HG02943 (cell line): ENCODE measurements at regions not wholly inside any gene's neighbourhood (a gene's known extent, or its start where the extent isn't known, plus 50 kb on each side); places are given as distances from the start of the nearest gene placed in this dataset.
A peak's percentile ranks its signal among the peaks of the same experiment; 100 is the strongest.

ENCODE experiments used
- ATAC-seq: cut with Tn5 transposase; IDR thresholded peaks from one replicate; pipeline ENCODE4 v1.9.1; 2021; ENCODE audit warnings: mild to moderate bottlenecking, low read depth, moderate library complexity; ENCODE audit not compliant: unreplicated experiment

GRCh38 chr7:116142850-116143249, 67.5 kb upstream of the TES start:
- no peak for ATAC-seq

- ATAC-seq = peak; percentile 84
These were observed 65.0 kb upstream of the TES start for GRCh38 chr7:116145245-116145852.

- ATAC-seq = no peak
These were observed 62.2 kb upstream of the TES start for GRCh38 chr7:116148108-116148507.

- ATAC-seq = no peak
These were observed 61.7 kb upstream of the TES start for GRCh38 chr7:116148626-116149025.

GRCh38 chr7:116150588-116150987, 59.8 kb upstream of the TES start:
- ATAC-seq = peak; percentile 88

GRCh38 chr7:116152276-116152675, 58.1 kb upstream of the TES start:
- no peak for ATAC-seq

GRCh38 chr7:116153050-116153449, 57.3 kb upstream of the TES start:
- no peak for ATAC-seq

GRCh38 chr7:116159711-116160110, 50.6 kb upstream of the TES start:
- ATAC-seq = no peak
